Body of pancreas (tissue), 4 donors: ENCODE measurements at regions not wholly inside any gene's neighbourhood (a gene's known extent, or its start where the extent isn't known, plus 50 kb on each side); places are given as distances from the start of the nearest gene placed in this dataset.

Experiments used
- ATAC-seq: fragments of 150-250 bp; one replicate; pipeline ENCODE4 v1.9.1; 2016
- DNase-seq, 4 donors: peaks; one replicate each; pipeline ENCODE4 v3.0.0-alpha.2; 2019
- H3K27ac ChIP-seq, 4 donors: fragments of 200-600 bp; sonication (generic); 1 replicate in 3 of 4; 2 replicates in 1 of 4; pipeline versions ENCODE4 v1.5.1 to v1.6.1; 2016 to 2019; ENCODE audit warnings: mild to moderate bottlenecking in 1 of 4, mixed read lengths in 1 of 4, moderate library complexity in 1 of 4
- H3K27me3 ChIP-seq, 2 donors: fragments of 200-600 bp; sonication (generic); one replicate each; pipeline ENCODE4 v1.6.0; 2016; ENCODE audit warnings: mild to moderate bottlenecking in 1 of 2
- H3K36me3 ChIP-seq, 2 donors: fragments of 200-600 bp; sonication (generic); replicated peaks in 1 of 2; 2 replicates each; pipeline ENCODE4 v1.5.1; 2016; ENCODE audit warnings: low read depth in 2 of 2; ENCODE audit not compliant: insufficient read depth in 1 of 2
- H3K4me1 ChIP-seq: fragments of 200-600 bp; sonication (generic); one replicate; pipeline ENCODE4 v1.6.0; 2016
- H3K4me3 ChIP-seq, 2 donors: fragments of 200-600 bp; sonication (generic); 1 replicate in 1 of 2; 2 replicates in 1 of 2; pipeline ENCODE4 v1.5.1; 2016 to 2019
- H3K9me3 ChIP-seq, 3 donors: fragments of 200-600 bp; sonication (generic); 1 replicate in 2 of 3; 2 replicates in 1 of 3; pipeline ENCODE4 v1.5.1; 2016
- CTCF ChIP-seq, 7 experiments: fragments of 450-650 bp in 4 of 7; fragments of 200-600 bp in 3 of 7; sonication (generic) in 3 of 7; IDR thresholded peaks; one replicate each; pipeline ENCODE4 v1.5.1; 2016 to 2019; ENCODE audit warnings: antibody characterized with exemption in 7 of 7
- POLR2A ChIP-seq, 3 donors: fragments of 450-650 bp; IDR thresholded peaks; one replicate each; pipeline ENCODE4 v1.6.1; 2016; ENCODE audit warnings: antibody characterized with exemption in 3 of 3, mild to moderate bottlenecking in 2 of 3
- WGBS, 2 donors: methylation state at CpG; one replicate each; pipeline ENCODE4 v1.1.5; 2017; 5-methylcytosine and 5-hydroxymethylcytosine counted together
- intact Hi-C: fragments of 100-400 bp; cut with DNase I; formaldehyde crosslinking; loops from one replicate; pipeline ENCODE4 v1.15.1; 2023

- 68 to 69% methylated on average over 5 of the region's 5 CpGs for WGBS, 2 donors
- H3K27me3 ChIP-seq = no peaks in the 10 kb centered on the region
- ATAC-seq (no peak), DNase-seq (no peak)
- no peaks in the 10 kb centered on the region for H3K9me3 ChIP-seq
- TF ChIP-seq POLR2A (IDR thresholded peaks at IDR 0.05) (no peak), CTCF (IDR thresholded peaks at IDR 0.05) (no peak)
- H3K27ac ChIP-seq = no peak overlapping the region
- H3K36me3 ChIP-seq = no peaks in the 10 kb centered on the region
- H3K4me3 ChIP-seq = no peak overlapping the region
- intact Hi-C loops = no loop called here
- H3K4me1 ChIP-seq = no peaks in the 10 kb centered on the region
Observed at GRCh38 chr22:27220339-27220738, 563.0 kb downstream of the MIAT start.

DNA sequence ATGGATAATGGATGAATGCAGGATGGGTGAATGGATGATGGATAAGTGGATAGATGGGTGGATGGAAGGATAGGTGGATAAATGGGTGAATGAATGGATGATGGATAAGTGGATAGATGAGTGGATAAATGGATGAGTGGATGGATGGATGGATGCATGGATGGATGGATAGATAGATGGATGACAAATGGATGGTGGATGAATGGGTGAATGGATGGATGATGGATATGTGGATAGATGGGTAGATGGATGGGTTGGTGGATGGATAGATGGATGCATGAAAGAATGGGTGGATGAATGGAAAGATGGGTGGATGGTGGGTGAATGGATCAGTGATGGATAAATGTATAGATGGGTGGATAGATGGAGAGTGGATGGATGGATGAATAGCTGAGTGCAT lies 564.8 kb downstream of the MIAT start:
- ATAC-seq = no peak
- Histone ChIP-seq H3K27ac (no peak overlapping the region), H3K27me3 (no peaks in the 10 kb centered on the region), H3K4me1 (no peaks in the 10 kb centered on the region), H3K9me3 (no peaks in the 10 kb centered on the region), H3K36me3 (no peaks in the 10 kb centered on the region), H3K4me3 (no peak overlapping the region)
- DNase-seq = no peak
- intact Hi-C loops = no loop called here
- TF ChIP-seq POLR2A (IDR thresholded peaks at IDR 0.05) = no peak
- TF ChIP-seq CTCF (IDR thresholded peaks at IDR 0.05) = no peak

GRCh38 chr22:27223317-27224177 lies 566.2 kb downstream of the MIAT start:
- no peak for ATAC-seq
- intact Hi-C loops = no loop called here
- Histone ChIP-seq H3K36me3 (no peaks in the 10 kb centered on the region), H3K9me3 (no peaks in the 10 kb centered on the region), H3K4me1 (no peaks in the 10 kb centered on the region), H3K4me3 (no peak overlapping the region), H3K27me3 (no peaks in the 10 kb centered on the region), H3K27ac (no peak overlapping the region)
- WGBS, 2 donors = 58 to 65% methylated on average over 3 of the region's 3 CpGs
- DNase-seq = no peak
- TF ChIP-seq POLR2A (IDR thresholded peaks at IDR 0.05) = no peak
- no peak for TF ChIP-seq CTCF (IDR thresholded peaks at IDR 0.05)

DNA sequence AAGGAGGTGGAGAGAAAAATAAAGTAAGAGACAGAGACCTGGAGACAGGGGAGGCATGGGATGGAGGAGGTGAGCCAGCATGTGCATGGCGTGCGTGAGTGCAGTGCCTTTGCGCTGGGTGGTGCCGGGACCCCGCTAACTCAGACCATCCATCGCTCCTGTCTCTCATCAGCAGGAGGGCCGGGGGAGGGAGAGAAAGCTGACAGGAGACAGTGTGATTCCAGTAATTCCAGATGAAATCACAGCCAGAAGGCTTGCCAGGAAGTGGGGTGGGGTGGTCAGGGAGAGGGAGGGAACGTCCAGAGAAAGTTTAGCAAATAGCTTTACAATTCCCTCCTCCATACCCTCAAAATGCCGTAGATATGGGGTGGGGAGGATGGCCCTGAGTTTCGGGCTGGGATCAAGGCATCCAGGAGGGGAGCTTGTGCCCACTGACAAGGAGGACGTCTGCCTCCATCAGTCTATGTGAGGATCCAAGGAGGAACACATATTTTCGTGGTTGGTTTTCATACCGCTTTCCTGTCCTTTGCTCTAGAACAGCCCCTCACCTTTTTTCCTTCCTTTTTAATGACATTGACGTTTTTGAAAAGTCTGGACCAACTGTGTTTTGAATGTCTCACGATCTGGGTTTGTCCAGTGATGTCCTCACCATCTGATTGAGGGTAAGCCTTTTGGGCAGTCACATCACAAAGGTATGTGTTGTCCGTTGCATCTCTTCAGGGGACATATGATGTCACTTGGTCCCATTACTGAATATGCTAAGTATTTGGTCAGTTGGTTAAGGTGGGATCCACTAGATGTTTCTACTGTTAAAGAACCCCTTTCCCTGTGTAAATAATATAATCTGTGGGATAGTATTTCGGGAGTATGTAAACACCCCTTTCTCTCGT lies 567.3 kb downstream of the MIAT start:
- no peak for DNase-seq
- Histone ChIP-seq H3K36me3 (no peaks in the 10 kb centered on the region), H3K27me3 (no peaks in the 10 kb centered on the region), H3K9me3 (no peaks in the 10 kb centered on the region), H3K4me1 (no peaks in the 10 kb centered on the region), H3K27ac (no peak overlapping the region), H3K4me3 (no peak overlapping the region)
- WGBS, 2 donors = 54% methylated on average over 18 of the region's 18 CpGs
- TF ChIP-seq POLR2A (IDR thresholded peaks at IDR 0.05) (no peak), CTCF (IDR thresholded peaks at IDR 0.05) (no peak)
- peak; percentile 27 for ATAC-seq
- intact Hi-C loops = no loop called here
